Left ventricle myocardium inferior (tissue), 1 donor: ENCODE measurements at regions not wholly inside any gene's neighbourhood (a gene's known extent, or its start where the extent isn't known, plus 50 kb on each side); places are given as distances from the start of the nearest gene placed in this dataset.

Experiments used
- DNase-seq: peaks from one replicate; pipeline ENCODE4 v3.0.0-alpha.2; 2020
- H3K27ac ChIP-seq: fragments of 200-600 bp; replicated peaks from 2 replicates; pipeline ENCODE4 v1.8.0; 2021
- H3K27me3 ChIP-seq: fragments of 200-600 bp; 2 replicates; pipeline ENCODE4 v1.8.0; 2021; ENCODE audit warnings: low read depth
- H3K36me3 ChIP-seq: fragments of 200-600 bp; 2 replicates; pipeline ENCODE4 v1.8.0; 2021
- H3K4me1 ChIP-seq: fragments of 200-600 bp; 2 replicates; pipeline ENCODE4 v1.8.0; 2021
- H3K4me3 ChIP-seq: fragments of 200-600 bp; 2 replicates; pipeline ENCODE4 v1.8.0; 2021; ENCODE audit warnings: mild to moderate bottlenecking, moderate library complexity
- H3K9me3 ChIP-seq: fragments of 200-600 bp; replicated peaks from 2 replicates; pipeline ENCODE4 v1.8.0; 2021
- intact Hi-C: fragments of 100-400 bp; cut with micrococcal nuclease; formaldehyde crosslinking; loops from one replicate; pipeline ENCODE4 v1.11.0; 2022
- TF ChIP-seq, protein P1 (sequence below): fragments of 200-600 bp; IDR thresholded peaks from 2 replicates; pipeline ENCODE4 v1.8.0; 2021; ENCODE audit warnings: antibody characterized with exemption, mild to moderate bottlenecking, borderline replicate concordance
- donor health status: DM: no; HTN: yes; CAD: no; lungs with severe emphysema.

GRCh38 chr10:44589181-44589943 lies 204.5 kb upstream of the CXCL12 start:
- H3K4me3 ChIP-seq = no peak overlapping the region
- TF ChIP-seq, protein P1, sequence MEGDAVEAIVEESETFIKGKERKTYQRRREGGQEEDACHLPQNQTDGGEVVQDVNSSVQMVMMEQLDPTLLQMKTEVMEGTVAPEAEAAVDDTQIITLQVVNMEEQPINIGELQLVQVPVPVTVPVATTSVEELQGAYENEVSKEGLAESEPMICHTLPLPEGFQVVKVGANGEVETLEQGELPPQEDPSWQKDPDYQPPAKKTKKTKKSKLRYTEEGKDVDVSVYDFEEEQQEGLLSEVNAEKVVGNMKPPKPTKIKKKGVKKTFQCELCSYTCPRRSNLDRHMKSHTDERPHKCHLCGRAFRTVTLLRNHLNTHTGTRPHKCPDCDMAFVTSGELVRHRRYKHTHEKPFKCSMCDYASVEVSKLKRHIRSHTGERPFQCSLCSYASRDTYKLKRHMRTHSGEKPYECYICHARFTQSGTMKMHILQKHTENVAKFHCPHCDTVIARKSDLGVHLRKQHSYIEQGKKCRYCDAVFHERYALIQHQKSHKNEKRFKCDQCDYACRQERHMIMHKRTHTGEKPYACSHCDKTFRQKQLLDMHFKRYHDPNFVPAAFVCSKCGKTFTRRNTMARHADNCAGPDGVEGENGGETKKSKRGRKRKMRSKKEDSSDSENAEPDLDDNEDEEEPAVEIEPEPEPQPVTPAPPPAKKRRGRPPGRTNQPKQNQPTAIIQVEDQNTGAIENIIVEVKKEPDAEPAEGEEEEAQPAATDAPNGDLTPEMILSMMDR = no peak
- peaks cover 26% of the 10 kb centered on the region for H3K27me3 ChIP-seq
- no peak overlapping the region for H3K27ac ChIP-seq
- no peaks in the 10 kb centered on the region for H3K4me1 ChIP-seq
- intact Hi-C loops = no loop called here
- H3K9me3 ChIP-seq = no peaks in the 10 kb centered on the region
- DNase-seq = no peak
- no peaks in the 10 kb centered on the region for H3K36me3 ChIP-seq

GRCh38 chr10:44589944-44590449 lies 205.1 kb upstream of the CXCL12 start:
- DNase-seq = no peak
- Histone ChIP-seq H3K36me3 (no peaks in the 10 kb centered on the region), H3K9me3 (no peaks in the 10 kb centered on the region), H3K27ac (no peak overlapping the region), H3K27me3 (peaks cover 32% of the 10 kb centered on the region), H3K4me3 (no peak overlapping the region), H3K4me1 (no peaks in the 10 kb centered on the region)
- intact Hi-C loops = no loop called here
- TF ChIP-seq, protein P1 = no peak

DNA sequence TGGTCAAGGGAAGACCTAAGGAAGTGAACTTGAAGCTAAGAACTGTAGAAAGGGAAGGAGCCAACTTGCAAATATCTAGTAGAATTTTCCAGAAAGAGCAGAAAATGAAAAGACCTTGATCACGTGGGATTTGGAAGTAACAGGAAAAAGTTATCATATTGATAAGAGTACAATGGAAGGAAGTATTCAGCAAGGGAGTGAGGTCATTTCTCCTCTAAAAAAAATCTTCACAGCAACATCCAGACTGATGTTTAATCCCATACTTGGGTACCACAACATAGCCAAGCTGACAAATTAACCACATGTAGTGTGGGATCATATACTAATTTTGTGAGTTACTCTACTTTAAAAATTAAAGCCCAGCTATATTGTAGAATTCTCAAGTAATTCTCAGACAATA lies 207.0 kb upstream of the CXCL12 start:
- intact Hi-C loops = no loop called here
- H3K27me3 ChIP-seq = peaks cover 33% of the 10 kb centered on the region
- H3K4me3 ChIP-seq = no peak overlapping the region
- H3K27ac ChIP-seq = no peak overlapping the region
- no peak for DNase-seq
- TF ChIP-seq, protein P1 = no peak
- H3K4me1 ChIP-seq = no peaks in the 10 kb centered on the region
- no peaks in the 10 kb centered on the region for H3K36me3 ChIP-seq
- no peaks in the 10 kb centered on the region for H3K9me3 ChIP-seq

DNA sequence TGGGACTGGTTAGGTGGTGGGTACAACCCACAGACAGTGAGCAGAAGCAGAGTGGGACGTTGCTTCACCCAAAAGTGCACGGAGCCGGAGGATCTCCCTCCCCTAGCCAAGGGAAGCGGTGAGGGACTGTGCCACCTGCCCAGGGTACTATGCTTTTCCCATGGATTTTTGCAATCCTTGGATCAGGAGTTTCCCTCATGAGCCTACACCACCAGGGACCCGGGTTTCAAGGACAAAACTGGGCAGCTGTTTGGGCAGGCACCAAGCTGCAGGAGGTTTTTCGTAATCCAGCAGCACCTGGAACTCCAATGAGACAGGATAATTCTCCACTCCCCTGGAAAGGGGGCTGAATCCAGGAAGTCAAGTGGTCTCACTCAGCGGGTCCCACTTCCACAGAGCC lies 209.1 kb upstream of the CXCL12 start:
- Histone ChIP-seq H3K27ac (no peak overlapping the region), H3K36me3 (no peaks in the 10 kb centered on the region), H3K4me1 (no peaks in the 10 kb centered on the region), H3K4me3 (no peak overlapping the region), H3K9me3 (no peaks in the 10 kb centered on the region), H3K27me3 (peaks cover 33% of the 10 kb centered on the region)
- TF ChIP-seq, protein P1 = no peak
- DNase-seq = no peak
- intact Hi-C loops = no loop called here

DNA sequence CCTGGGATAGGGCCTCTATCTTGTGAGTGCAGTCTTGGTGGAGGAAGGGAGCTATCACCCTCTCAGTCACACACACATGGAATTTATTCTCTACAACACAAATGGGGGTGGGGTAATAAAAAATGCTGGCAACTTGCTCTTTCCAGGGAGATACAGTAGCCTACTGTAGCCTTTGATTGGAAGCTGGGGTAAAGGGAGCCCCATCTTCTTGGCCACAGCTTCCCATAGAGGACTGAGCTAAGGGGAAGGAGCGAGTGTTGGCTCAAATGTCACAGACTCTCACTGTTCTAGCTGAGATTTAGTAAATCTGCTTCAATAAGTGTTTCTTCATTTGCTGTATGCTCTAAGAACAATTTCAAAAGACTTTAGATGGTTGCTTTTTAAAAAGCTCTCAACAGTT lies 222.2 kb upstream of the CXCL12 start:
- H3K9me3 ChIP-seq = no peaks in the 10 kb centered on the region
- peaks cover 36% of the 10 kb centered on the region for H3K27me3 ChIP-seq
- H3K4me3 ChIP-seq = no peak overlapping the region
- H3K27ac ChIP-seq = no peak overlapping the region
- no peaks in the 10 kb centered on the region for H3K4me1 ChIP-seq
- TF ChIP-seq, protein P1 = no peak
- no peaks in the 10 kb centered on the region for H3K36me3 ChIP-seq
- DNase-seq = no peak
- intact Hi-C loops = no loop called here
